Loucy (cell line): ENCODE measurements at regions not wholly inside any gene's neighbourhood (a gene's known extent, or its start where the extent isn't known, plus 50 kb on each side); places are given as distances from the start of the nearest gene placed in this dataset.

Source experiments
- CTCF ChIP-seq: fragments of 200-600 bp; sonication (generic); conservative IDR thresholded peaks from 2 replicates; pipeline ENCODE4 v1.5.1; 2014; ENCODE audit warnings: mild to moderate bottlenecking, antibody characterized with exemption, low read length
- EZH2phosphoT487 ChIP-seq: fragments of 200-600 bp; IDR thresholded peaks from 2 replicates; pipeline ENCODE4 v1.6.1; 2018; ENCODE audit warnings: antibody characterized with exemption, mild to moderate bottlenecking, moderate library complexity, borderline replicate concordance

GRCh38 chr6:147961481-147962141 lies 381.0 kb upstream of the SASH1 start:
- TF ChIP-seq CTCF, result no peak
- no peak for TF ChIP-seq EZH2phosphoT487
